CD4-positive, alpha-beta T cell treated with Interleukin-15 for 1 hour (primary cell): ENCODE measurements at regions not wholly inside any gene's neighbourhood (a gene's known extent, or its start where the extent isn't known, plus 50 kb on each side); places are given as distances from the start of the nearest gene placed in this dataset.

Source experiments
- DNase-seq: peaks from one replicate; pipeline ENCODE4 v3.0.0-alpha.2; 2020

- no peak for DNase-seq
Measured at GRCh38 chr14:38839694-38840365, 263.2 kb downstream of the SEC23A start.

GRCh38 chr14:38838979-38839323, 264.1 kb downstream of the SEC23A start:
- no peak for DNase-seq

- DNase-seq, result no peak
Measured at GRCh38 chr14:38838049-38838978, 264.7 kb downstream of the SEC23A start.

GRCh38 chr14:38837343-38838048, 265.5 kb downstream of the SEC23A start:
- DNase-seq, result no peak

GRCh38 chr14:38836539-38836938, 266.5 kb downstream of the SEC23A start:
- DNase-seq, result no peak

- no peak for DNase-seq
Measured at GRCh38 chr14:38835874-38836273, 267.2 kb downstream of the SEC23A start.

- no peak for DNase-seq
Measured at GRCh38 chr14:38828183-38828827, 274.7 kb downstream of the SEC23A start.

- no peak for DNase-seq
Measured at GRCh38 chr14:38824706-38825105, 278.3 kb downstream of the SEC23A start.

GRCh38 chr14:38818555-38818954, 284.5 kb downstream of the SEC23A start:
- DNase-seq, result no peak

GRCh38 chr14:38808734-38809455, 294.1 kb downstream of the SEC23A start:
- DNase-seq, result no peak

- no peak for DNase-seq
Measured at GRCh38 chr14:38799671-38800070, 303.4 kb downstream of the SEC23A start.

- DNase-seq, result no peak
Measured at GRCh38 chr14:38794677-38795076, 308.4 kb downstream of the SEC23A start.

GRCh38 chr14:38791862-38792261, 311.2 kb downstream of the SEC23A start:
- no peak for DNase-seq

- DNase-seq, result no peak
Measured at GRCh38 chr14:38790916-38791315, 312.1 kb downstream of the SEC23A start.

- DNase-seq, result no peak
Measured at GRCh38 chr14:38789805-38790204, 313.2 kb downstream of the SEC23A start.

GRCh38 chr14:38788060-38788459, 315.0 kb downstream of the SEC23A start:
- no peak for DNase-seq

GRCh38 chr14:38786921-38787320, 316.1 kb downstream of the SEC23A start:
- DNase-seq, result no peak

GRCh38 chr14:38777401-38777800, 325.6 kb downstream of the SEC23A start:
- DNase-seq, result no peak

GRCh38 chr14:38775986-38776385, 327.0 kb downstream of the SEC23A start:
- DNase-seq, result no peak

GRCh38 chr14:38774162-38774561, 328.9 kb downstream of the SEC23A start:
- no peak for DNase-seq

- DNase-seq, result no peak
Measured at GRCh38 chr14:38770251-38770650, 332.8 kb downstream of the SEC23A start.

- no peak for DNase-seq
Measured at GRCh38 chr14:38762845-38763244, 340.2 kb downstream of the SEC23A start.
